ENCODE measurements at regions not wholly inside any gene's neighbourhood (a gene's known extent, or its start where the extent isn't known, plus 50 kb on each side); places are given as distances from the start of the nearest gene placed in this dataset.
"Not testable (repeated sequence)": the region's sequence is repeated elsewhere in the genome, so short reads cannot be mapped to it uniquely, and the experiment has no call there.

- no peak for ATAC-seq
- DNase-seq (ENCODE audit: missing footprints), result no peak
- intact Hi-C loops (cut with DNase I), result no loop called here
Measured at GRCh38 chr2:228359473-228359872, 178.0 kb upstream of the SPHKAP start.

GRCh38 chr2:228355897-228356296, 174.4 kb upstream of the SPHKAP start:
- no peak for ATAC-seq
- intact Hi-C loops (cut with DNase I), result no loop called here

GRCh38 chr2:228352980-228353379, 171.5 kb upstream of the SPHKAP start:
- intact Hi-C loops (cut with DNase I); DNase-seq (ENCODE audit: missing footprints); ATAC-seq: not testable (repeated sequence)

More at GRCh38 chr2:228355897-228356296, 174.4 kb upstream of the SPHKAP start:
- no peak for DNase-seq (ENCODE audit: missing footprints)

- intact Hi-C loops (cut with DNase I), result no loop called here
- ATAC-seq, result no peak
- DNase-seq (ENCODE audit: missing footprints), result no peak
Measured at GRCh38 chr2:228352048-228352447, 170.6 kb upstream of the SPHKAP start.

- DNase-seq (ENCODE audit: missing footprints) (no peak), ATAC-seq (peak; percentile 87)
- intact Hi-C loops (cut with DNase I), result loop anchor here (2.0 to 10.0 kb wide), 3 partner anchors 20 to 304 kb away; partner anchors contain the start of gene SPHKAP
Measured at GRCh38 chr2:228348516-228349064, 167.1 kb upstream of the SPHKAP start.

GRCh38 chr2:228344531-228344930, 163.0 kb upstream of the SPHKAP start:
- ATAC-seq (no peak), DNase-seq (ENCODE audit: missing footprints) (no peak)
- intact Hi-C loops (cut with DNase I), result loop anchor here (10.0 kb wide), 1 partner anchor 160 kb away; the partner anchor contains the start of gene SPHKAP

- intact Hi-C loops (cut with DNase I), result no loop called here
- DNase-seq (ENCODE audit: missing footprints) (no peak), ATAC-seq (no peak)
Measured at GRCh38 chr2:228339525-228339924, 158.0 kb upstream of the SPHKAP start.

- no peak for ATAC-seq
- intact Hi-C loops (cut with DNase I), result no loop called here
- DNase-seq (ENCODE audit: missing footprints), result no peak
Measured at GRCh38 chr2:228334180-228334579, 152.7 kb upstream of the SPHKAP start.

GRCh38 chr2:228329282-228329681, 147.8 kb upstream of the SPHKAP start:
- intact Hi-C loops (cut with DNase I), result loop anchor here (2.0 to 10.0 kb wide), 2 partner anchors 20 to 274 kb away; no protein-coding TSS in a partner anchor
- no peak for DNase-seq (ENCODE audit: missing footprints)
- ATAC-seq, result peak; percentile 88

- intact Hi-C loops (cut with DNase I), result loop anchor here (10.0 kb wide), 1 partner anchor 266 kb away; no protein-coding TSS in a partner anchor
- ATAC-seq, result peak; percentile 39
- DNase-seq (ENCODE audit: missing footprints), result no peak
Measured at GRCh38 chr2:228321015-228321414, 139.5 kb upstream of the SPHKAP start.

- DNase-seq (ENCODE audit: missing footprints) (no peak), ATAC-seq (peak; percentile 69)
- intact Hi-C loops (cut with DNase I), result loop anchor here (5.0 kb wide), 2 partner anchors 136 to 339 kb away; partner anchors contain the start of gene SPHKAP
Measured at GRCh38 chr2:228318218-228318617, 136.7 kb upstream of the SPHKAP start.

GRCh38 chr2:228312172-228312571, 130.7 kb upstream of the SPHKAP start:
- DNase-seq (ENCODE audit: missing footprints), result no peak
- intact Hi-C loops (cut with DNase I), result no loop called here
- ATAC-seq, result no peak

GRCh38 chr2:228303960-228304359, 122.5 kb upstream of the SPHKAP start:
- DNase-seq (ENCODE audit: missing footprints), result no peak
- ATAC-seq, result no peak
- intact Hi-C loops (cut with DNase I), result no loop called here

- intact Hi-C loops (cut with DNase I), result no loop called here
Measured at GRCh38 chr2:228283491-228284171, 102.1 kb upstream of the SPHKAP start.

GRCh38 chr2:228282376-228282775, 100.9 kb upstream of the SPHKAP start:
- intact Hi-C loops (cut with DNase I), result no loop called here
- DNase-seq (ENCODE audit: missing footprints) (no peak), ATAC-seq (no peak)

More at GRCh38 chr2:228283491-228284171, 102.1 kb upstream of the SPHKAP start:
- DNase-seq (ENCODE audit: missing footprints) (no peak), ATAC-seq (no peak)

GRCh38 chr2:228273159-228273558, 91.7 kb upstream of the SPHKAP start:
- ATAC-seq, result no peak
- intact Hi-C loops (cut with DNase I), result no loop called here
- no peak for DNase-seq (ENCODE audit: missing footprints)

GRCh38 chr2:228269351-228269750, 87.9 kb upstream of the SPHKAP start:
- ATAC-seq (no peak), DNase-seq (ENCODE audit: missing footprints) (no peak)
- intact Hi-C loops (cut with DNase I), result no loop called here

GRCh38 chr2:228268756-228269155, 87.3 kb upstream of the SPHKAP start:
- intact Hi-C loops (cut with DNase I), result no loop called here
- DNase-seq (ENCODE audit: missing footprints), result no peak
- ATAC-seq, result no peak

GRCh38 chr2:228268301-228268700, 86.8 kb upstream of the SPHKAP start:
- intact Hi-C loops (cut with DNase I), result no loop called here
- ATAC-seq, result no peak
- DNase-seq (ENCODE audit: missing footprints), result no peak

GRCh38 chr2:228263156-228263555, 81.7 kb upstream of the SPHKAP start:
- DNase-seq (ENCODE audit: missing footprints) (no peak), ATAC-seq (no peak)
- intact Hi-C loops (cut with DNase I), result no loop called here

All from Right ventricle myocardium inferior (tissue), 1 donor.